ENCODE measurements at regions not wholly inside any gene's neighbourhood (a gene's known extent, or its start where the extent isn't known, plus 50 kb on each side); places are given as distances from the start of the nearest gene placed in this dataset.

DNA sequence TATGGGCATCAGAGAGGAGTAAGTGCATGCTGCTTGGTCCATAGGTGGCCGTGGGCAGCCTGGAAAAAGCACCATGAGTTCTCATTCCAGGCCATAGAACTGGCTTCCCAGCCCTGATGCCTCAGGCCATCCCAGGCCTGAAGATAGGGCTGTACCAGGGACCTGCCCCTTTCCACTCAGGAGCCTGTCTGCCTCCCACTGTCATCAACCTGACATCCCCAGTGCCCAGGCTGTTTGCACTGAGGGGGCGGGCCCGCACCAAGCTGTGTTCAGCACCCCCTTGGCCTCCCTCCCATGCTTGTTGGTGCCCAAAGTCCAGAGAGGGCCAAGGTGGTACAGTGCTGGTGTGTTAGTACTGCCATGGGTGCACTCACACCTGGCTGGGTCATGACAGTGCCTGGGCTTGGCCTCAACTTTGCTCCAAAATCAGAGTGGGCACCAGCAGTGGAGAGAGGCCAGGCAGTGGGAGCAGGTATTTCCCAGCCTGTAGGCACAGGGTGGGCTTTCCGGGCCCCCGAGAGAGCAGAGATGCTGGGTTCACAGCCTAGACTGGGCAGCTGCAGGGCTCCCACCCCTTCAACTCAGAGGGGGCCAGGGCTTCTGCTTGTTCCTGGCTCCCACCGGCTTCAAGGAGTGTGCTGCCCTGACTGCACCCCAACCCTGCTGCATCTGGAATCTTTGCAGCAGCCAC, 556.1 kb downstream of the SI start:
- no peaks in the 10 kb centered on the region for H3K4me1 Mint-ChIP-seq
- H3K27me3 Mint-ChIP-seq = no peaks in the 10 kb centered on the region
- no peak overlapping the region for H3K27ac ChIP-seq (ENCODE audit: insufficient read depth, low read length, poor library complexity, severe bottlenecking)
- no peaks in the 10 kb centered on the region for H3K36me3 ChIP-seq (ENCODE audit: control insufficient read depth, insufficient read depth, low read length)
- no peak overlapping the region for H3K4me3 Mint-ChIP-seq
- no peaks in the 10 kb centered on the region for H3K36me3 Mint-ChIP-seq
- H3K4me3 ChIP-seq (ENCODE audit: low read depth, low read length) = no peak overlapping the region
- H3K27ac Mint-ChIP-seq = no peak overlapping the region
- no peaks in the 10 kb centered on the region for H3K27me3 ChIP-seq (ENCODE audit: control insufficient read depth, insufficient read depth, low read length)
- no peak for ATAC-seq (ENCODE audit: low read depth in 2 of 2)
- DNase-seq = no peak
- no peaks in the 10 kb centered on the region for H3K4me1 ChIP-seq (ENCODE audit: control insufficient read depth, insufficient read depth, low read length, poor library complexity, severe bottlenecking)
- H3K9me3 Mint-ChIP-seq = peaks cover 4 to 19% (median 7%) of the 10 kb centered on the region in 7 donors
- peaks cover 4 to 31% of the 10 kb centered on the region in 2 experiments for H3K9me3 ChIP-seq (ENCODE audit: control insufficient read depth in 2 of 2, low read length in 2 of 2)

DNA sequence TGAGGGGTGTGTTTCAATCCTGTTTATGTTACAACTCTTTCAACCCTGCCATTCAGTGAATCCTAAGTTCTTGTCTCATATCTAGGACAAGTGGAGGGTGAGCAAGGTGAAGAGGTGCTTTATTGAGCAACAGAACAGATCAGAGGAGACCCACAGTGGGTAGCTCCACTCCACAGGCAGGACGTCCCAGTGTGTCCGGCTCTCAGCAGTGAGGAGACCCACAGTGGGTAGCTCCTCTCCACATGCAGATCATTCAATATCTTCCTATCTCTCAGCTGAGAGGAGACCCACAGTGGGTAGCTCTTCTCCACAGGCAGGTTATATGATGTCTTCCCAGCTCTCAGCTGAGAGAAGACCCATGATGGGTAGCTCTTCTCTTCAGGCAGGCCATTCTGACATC, 556.7 kb downstream of the SI start:
- Mint-ChIP-seq H3K36me3 (no peaks in the 10 kb centered on the region), H3K4me1 (no peaks in the 10 kb centered on the region), H3K27ac (no peak overlapping the region), H3K4me3 (no peak overlapping the region), H3K27me3 (no peaks in the 10 kb centered on the region), H3K9me3 (peaks cover 4 to 19% (median 7%) of the 10 kb centered on the region in 7 donors)
- Histone ChIP-seq H3K36me3 (ENCODE audit: control insufficient read depth, insufficient read depth, low read length) (no peaks in the 10 kb centered on the region), H3K27ac (ENCODE audit: insufficient read depth, low read length, poor library complexity, severe bottlenecking) (no peak overlapping the region), H3K4me1 (ENCODE audit: control insufficient read depth, insufficient read depth, low read length, poor library complexity, severe bottlenecking) (no peaks in the 10 kb centered on the region), H3K9me3 (ENCODE audit: control insufficient read depth in 2 of 2, low read length in 2 of 2) (peaks cover 4 to 31% of the 10 kb centered on the region in 2 experiments), H3K27me3 (ENCODE audit: control insufficient read depth, insufficient read depth, low read length) (no peaks in the 10 kb centered on the region), H3K4me3 (ENCODE audit: low read depth, low read length) (no peak overlapping the region)
- DNase-seq (no peak), ATAC-seq (ENCODE audit: low read depth in 2 of 2) (no peak)

DNA sequence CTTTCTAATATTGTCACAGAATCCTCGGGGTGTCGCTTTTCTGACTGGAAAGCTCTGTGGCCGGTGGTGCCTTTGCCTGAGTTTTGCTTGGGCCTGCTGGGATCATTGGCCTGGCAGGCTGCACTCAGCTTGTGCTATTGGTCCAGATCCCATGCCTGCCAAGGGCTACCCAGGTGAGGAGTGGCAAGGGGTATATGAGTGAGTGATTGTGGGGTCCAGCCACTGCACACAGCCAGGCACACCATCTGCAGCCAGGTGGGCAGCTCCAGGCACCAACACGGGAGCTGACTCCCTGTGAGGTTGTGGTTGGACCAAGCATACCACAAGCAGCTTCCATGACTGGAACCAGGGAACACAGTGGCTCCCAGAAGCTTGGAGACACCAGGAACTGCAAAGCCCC, 557.2 kb downstream of the SI start:
- H3K4me1 ChIP-seq (ENCODE audit: control insufficient read depth, insufficient read depth, low read length, poor library complexity, severe bottlenecking) = no peaks in the 10 kb centered on the region
- Mint-ChIP-seq H3K4me1 (no peaks in the 10 kb centered on the region), H3K27me3 (no peaks in the 10 kb centered on the region), H3K9me3 (peaks cover 4 to 19% (median 8%) of the 10 kb centered on the region in 7 donors), H3K36me3 (no peaks in the 10 kb centered on the region), H3K27ac (no peak overlapping the region), H3K4me3 (no peak overlapping the region)
- no peaks in the 10 kb centered on the region for H3K36me3 ChIP-seq (ENCODE audit: control insufficient read depth, insufficient read depth, low read length)
- ATAC-seq (ENCODE audit: low read depth in 2 of 2) (no peak), DNase-seq (no peak)
- no peaks in the 10 kb centered on the region for H3K27me3 ChIP-seq (ENCODE audit: control insufficient read depth, insufficient read depth, low read length)
- peaks cover 4 to 31% of the 10 kb centered on the region in 2 experiments for H3K9me3 ChIP-seq (ENCODE audit: control insufficient read depth in 2 of 2, low read length in 2 of 2)
- H3K4me3 ChIP-seq (ENCODE audit: low read depth, low read length) = no peak overlapping the region
- H3K27ac ChIP-seq (ENCODE audit: insufficient read depth, low read length, poor library complexity, severe bottlenecking) = no peak overlapping the region

DNA sequence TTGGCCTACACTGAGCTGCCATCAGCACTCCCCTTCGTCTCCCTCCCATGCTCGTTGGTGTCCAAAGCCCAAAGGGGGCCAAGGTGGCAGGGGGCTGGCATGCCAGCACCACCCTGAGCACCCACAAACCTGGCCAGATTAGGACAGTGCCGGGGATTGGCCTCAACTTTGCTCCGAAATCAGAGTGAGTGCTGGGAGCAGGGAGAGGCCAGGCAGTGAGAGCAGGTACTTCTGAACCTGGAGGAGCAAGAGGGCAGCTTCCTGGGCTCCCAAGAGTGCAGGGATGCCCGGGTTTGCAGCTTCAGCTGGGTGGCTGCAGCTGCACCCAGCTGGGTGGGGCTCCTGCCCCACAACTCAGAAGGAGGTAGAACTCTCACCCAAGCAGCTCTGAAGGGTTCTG, 563.0 kb downstream of the SI start:
- H3K36me3 ChIP-seq (ENCODE audit: control insufficient read depth, insufficient read depth, low read length) = no peaks in the 10 kb centered on the region
- H3K4me1 ChIP-seq (ENCODE audit: control insufficient read depth, insufficient read depth, low read length, poor library complexity, severe bottlenecking) = no peaks in the 10 kb centered on the region
- Mint-ChIP-seq H3K27me3 (no peaks in the 10 kb centered on the region), H3K27ac (no peak overlapping the region), H3K9me3 (peaks cover 0 to 18% (median 12%) of the 10 kb centered on the region in 7 donors), H3K4me3 (no peak overlapping the region), H3K4me1 (no peaks in the 10 kb centered on the region), H3K36me3 (no peaks in the 10 kb centered on the region)
- ATAC-seq (ENCODE audit: low read depth in 2 of 2) = no peak
- no peak for DNase-seq
- peaks cover 4 to 15% of the 10 kb centered on the region in 2 experiments for H3K9me3 ChIP-seq (ENCODE audit: control insufficient read depth in 2 of 2, low read length in 2 of 2)
- no peak overlapping the region for H3K4me3 ChIP-seq (ENCODE audit: low read depth, low read length)
- no peak overlapping the region for H3K27ac ChIP-seq (ENCODE audit: insufficient read depth, low read length, poor library complexity, severe bottlenecking)
- no peaks in the 10 kb centered on the region for H3K27me3 ChIP-seq (ENCODE audit: control insufficient read depth, insufficient read depth, low read length)

DNA sequence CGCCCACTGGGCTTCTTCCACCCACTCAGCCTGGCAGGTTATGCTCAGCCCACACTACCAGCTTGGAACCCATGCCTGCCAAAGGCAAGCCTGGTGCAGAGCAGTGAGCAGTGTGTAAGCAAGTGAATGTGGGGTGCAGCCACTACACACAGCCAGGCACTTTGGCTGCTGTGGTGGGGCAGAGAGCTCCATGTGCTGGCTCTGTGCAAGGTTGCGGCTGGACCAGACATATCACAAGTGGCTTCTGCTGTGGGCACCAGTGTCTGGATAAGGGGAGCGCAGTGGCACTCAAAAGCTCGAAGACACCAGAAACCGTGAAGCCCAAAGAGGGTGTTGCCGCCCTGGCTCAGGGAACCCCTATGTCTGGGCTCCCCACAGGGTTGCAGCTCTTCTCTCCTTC, 563.7 kb downstream of the SI start:
- Mint-ChIP-seq H3K36me3 (no peaks in the 10 kb centered on the region), H3K27ac (no peak overlapping the region), H3K27me3 (no peaks in the 10 kb centered on the region), H3K4me1 (no peaks in the 10 kb centered on the region), H3K4me3 (no peak overlapping the region), H3K9me3 (peaks cover 0 to 18% (median 12%) of the 10 kb centered on the region in 7 donors)
- no peaks in the 10 kb centered on the region for H3K36me3 ChIP-seq (ENCODE audit: control insufficient read depth, insufficient read depth, low read length)
- no peaks in the 10 kb centered on the region for H3K4me1 ChIP-seq (ENCODE audit: control insufficient read depth, insufficient read depth, low read length, poor library complexity, severe bottlenecking)
- no peaks in the 10 kb centered on the region for H3K27me3 ChIP-seq (ENCODE audit: control insufficient read depth, insufficient read depth, low read length)
- DNase-seq = no peak
- no peak overlapping the region for H3K27ac ChIP-seq (ENCODE audit: insufficient read depth, low read length, poor library complexity, severe bottlenecking)
- H3K4me3 ChIP-seq (ENCODE audit: low read depth, low read length) = no peak overlapping the region
- H3K9me3 ChIP-seq (ENCODE audit: control insufficient read depth in 2 of 2, low read length in 2 of 2) = peaks cover 4 to 10% of the 10 kb centered on the region in 2 experiments
- no peak for ATAC-seq (ENCODE audit: low read depth in 2 of 2)

DNA sequence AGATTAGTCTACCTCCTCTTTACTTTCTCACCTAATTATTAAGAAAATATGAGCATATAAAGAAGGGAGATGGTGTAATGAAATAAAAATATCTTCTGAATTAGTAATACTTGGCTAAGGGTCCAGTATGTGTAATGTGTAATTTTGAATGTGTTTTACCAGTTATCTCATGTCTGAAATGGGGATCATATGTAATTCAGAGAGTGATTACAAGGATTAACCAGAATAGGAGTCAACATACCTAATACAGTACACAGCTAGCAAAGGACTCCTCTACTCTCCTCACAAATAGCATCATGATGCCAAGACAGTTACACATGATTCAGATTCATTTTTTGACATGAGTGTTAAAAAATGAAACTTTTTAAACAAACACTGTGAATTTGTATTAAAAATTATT, 570.4 kb downstream of the SI start:
- no peak for ATAC-seq (ENCODE audit: low read depth in 2 of 2)
- no peak overlapping the region for H3K4me3 Mint-ChIP-seq
- H3K27ac Mint-ChIP-seq = no peak overlapping the region

DNA sequence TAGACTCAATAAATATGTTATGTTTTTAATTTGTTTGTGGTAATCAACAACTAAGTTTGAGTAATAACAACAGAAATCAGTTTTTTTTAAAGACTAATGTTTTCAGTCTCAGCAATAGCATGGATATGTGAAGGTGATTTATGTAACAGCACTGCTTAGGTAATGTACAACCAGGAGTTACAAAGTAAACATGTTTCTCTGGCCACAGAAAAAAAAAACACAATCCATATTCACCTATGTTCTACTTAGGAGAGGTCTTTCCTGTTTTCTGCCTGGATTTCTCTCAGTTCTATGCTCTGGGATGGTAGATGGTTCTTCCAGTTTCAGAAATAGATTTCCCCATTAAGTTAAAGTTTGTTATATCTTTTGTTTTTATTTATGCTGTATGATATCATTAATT, 579.4 kb downstream of the SI start:
- Mint-ChIP-seq H3K4me3 (no peak overlapping the region), H3K4me1 (no peaks in the 10 kb centered on the region), H3K27me3 (no peaks in the 10 kb centered on the region), H3K27ac (no peak overlapping the region), H3K9me3 (peaks cover 0 to 13% (median 3%) of the 10 kb centered on the region in 7 donors), H3K36me3 (no peaks in the 10 kb centered on the region)
- H3K27ac ChIP-seq (ENCODE audit: insufficient read depth, low read length, poor library complexity, severe bottlenecking) = no peak overlapping the region
- ATAC-seq (ENCODE audit: low read depth in 2 of 2) (no peak), DNase-seq (no peak)
- no peaks in the 10 kb centered on the region for H3K9me3 ChIP-seq (ENCODE audit: control insufficient read depth in 2 of 2, low read length in 2 of 2)
- H3K36me3 ChIP-seq (ENCODE audit: control insufficient read depth, insufficient read depth, low read length) = no peaks in the 10 kb centered on the region
- H3K27me3 ChIP-seq (ENCODE audit: control insufficient read depth, insufficient read depth, low read length) = no peaks in the 10 kb centered on the region
- no peak overlapping the region for H3K4me3 ChIP-seq (ENCODE audit: low read depth, low read length)
- no peaks in the 10 kb centered on the region for H3K4me1 ChIP-seq (ENCODE audit: control insufficient read depth, insufficient read depth, low read length, poor library complexity, severe bottlenecking)

More for the DNA sequence above, 570.4 kb downstream of the SI start:
- peaks cover 2 to 30% (median 8%) of the 10 kb centered on the region in 7 donors for H3K9me3 Mint-ChIP-seq
- H3K27me3 Mint-ChIP-seq = no peaks in the 10 kb centered on the region
- Histone ChIP-seq H3K27ac (ENCODE audit: insufficient read depth, low read length, poor library complexity, severe bottlenecking) (no peak overlapping the region), H3K27me3 (ENCODE audit: control insufficient read depth, insufficient read depth, low read length) (no peaks in the 10 kb centered on the region), H3K4me1 (ENCODE audit: control insufficient read depth, insufficient read depth, low read length, poor library complexity, severe bottlenecking) (no peaks in the 10 kb centered on the region), H3K36me3 (ENCODE audit: control insufficient read depth, insufficient read depth, low read length) (no peaks in the 10 kb centered on the region), H3K4me3 (ENCODE audit: low read depth, low read length) (no peak overlapping the region), H3K9me3 (ENCODE audit: control insufficient read depth in 2 of 2, low read length in 2 of 2) (no peaks in the 10 kb centered on the region)
- H3K4me1 Mint-ChIP-seq = no peaks in the 10 kb centered on the region
- no peaks in the 10 kb centered on the region for H3K36me3 Mint-ChIP-seq
- DNase-seq = no peak

DNA sequence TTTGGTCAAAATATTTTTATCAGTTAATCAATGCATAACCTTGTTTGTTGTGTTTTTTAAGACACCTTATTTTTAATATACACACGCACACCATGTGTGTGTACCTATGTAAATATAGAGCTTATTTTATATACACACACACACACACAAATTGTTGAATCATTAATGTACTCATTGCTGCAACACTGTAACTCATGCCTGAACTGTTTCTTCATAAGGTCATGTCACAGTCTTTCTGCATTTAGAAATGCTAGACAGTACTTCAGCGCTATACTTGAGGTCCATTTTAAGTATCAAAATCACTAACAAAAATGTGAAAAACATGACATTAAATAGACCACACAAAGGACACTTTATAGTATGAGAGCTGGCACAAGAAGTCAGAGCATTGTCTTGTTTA, 589.4 kb downstream of the SI start:
- H3K27me3 Mint-ChIP-seq = no peaks in the 10 kb centered on the region
- no peak for ATAC-seq (ENCODE audit: low read depth in 2 of 2)
- H3K4me1 Mint-ChIP-seq = no peaks in the 10 kb centered on the region
- H3K9me3 ChIP-seq (ENCODE audit: control insufficient read depth in 2 of 2, low read length in 2 of 2) = peaks cover 0 to 8% of the 10 kb centered on the region in 2 experiments
- H3K36me3 ChIP-seq (ENCODE audit: control insufficient read depth, insufficient read depth, low read length) = no peaks in the 10 kb centered on the region
- no peaks in the 10 kb centered on the region for H3K4me1 ChIP-seq (ENCODE audit: control insufficient read depth, insufficient read depth, low read length, poor library complexity, severe bottlenecking)
- no peak for DNase-seq
- H3K36me3 Mint-ChIP-seq = no peaks in the 10 kb centered on the region
- H3K4me3 ChIP-seq (ENCODE audit: low read depth, low read length) = no peak overlapping the region
- peaks cover 0 to 12% (median 8%) of the 10 kb centered on the region in 7 donors for H3K9me3 Mint-ChIP-seq
- no peaks in the 10 kb centered on the region for H3K27me3 ChIP-seq (ENCODE audit: control insufficient read depth, insufficient read depth, low read length)
- no peak overlapping the region for H3K4me3 Mint-ChIP-seq
- H3K27ac ChIP-seq (ENCODE audit: insufficient read depth, low read length, poor library complexity, severe bottlenecking) = no peak overlapping the region
- H3K27ac Mint-ChIP-seq = no peak overlapping the region

All from CD4-positive, CD25-positive, alpha-beta regulatory T cell (primary cell).